Stimulated activated CD8-positive, alpha-beta memory T cell treated with anti-CD3 and anti-CD28 coated beads, Interleukin-15, amount 100 ng/mL, for 1 hour (primary cell): ENCODE measurements at regions not wholly inside any gene's neighbourhood (a gene's known extent, or its start where the extent isn't known, plus 50 kb on each side); places are given as distances from the start of the nearest gene placed in this dataset.

Source experiments
- DNase-seq: peaks from one replicate; pipeline ENCODE4 v3.0.0-alpha.2; 2020; ENCODE audit warnings: low read depth

DNA sequence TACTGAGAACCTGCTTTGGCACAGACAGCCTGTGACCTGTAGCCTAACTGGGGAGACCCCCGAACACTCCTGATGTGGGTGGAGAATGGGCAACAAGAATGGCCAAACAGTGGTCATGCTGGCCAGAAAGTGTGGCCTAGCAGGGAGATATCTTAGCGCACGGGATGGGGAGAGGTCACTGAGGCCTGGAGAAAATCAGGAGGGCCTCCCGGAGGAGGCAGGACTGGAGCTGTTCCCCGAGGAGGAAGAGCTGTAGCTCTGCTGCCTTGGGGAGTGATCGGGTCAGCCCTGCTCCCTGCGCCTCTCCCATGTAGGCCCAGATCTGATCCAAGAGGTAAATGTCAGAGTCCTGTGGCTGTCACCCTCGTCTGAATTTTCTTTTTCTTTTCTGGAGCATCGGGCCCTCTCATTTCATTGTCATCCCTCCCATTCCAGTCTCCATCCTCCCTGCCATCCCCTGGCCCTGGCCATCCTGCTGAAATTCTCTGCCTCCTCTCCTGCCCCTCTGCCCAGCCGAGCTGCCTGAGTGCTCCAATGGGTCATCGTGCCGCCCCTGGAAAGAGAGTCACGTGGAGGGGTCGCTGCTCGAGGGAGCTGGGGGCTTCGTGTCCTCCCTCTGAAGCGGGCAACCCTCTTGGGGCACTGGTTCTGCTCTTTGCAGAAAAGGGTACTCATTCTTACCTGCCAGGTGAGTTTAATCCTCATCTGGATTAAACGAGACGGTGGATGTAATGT is 242.9 kb downstream of the HAUS1 start:
- DNase-seq, result no peak

DNA sequence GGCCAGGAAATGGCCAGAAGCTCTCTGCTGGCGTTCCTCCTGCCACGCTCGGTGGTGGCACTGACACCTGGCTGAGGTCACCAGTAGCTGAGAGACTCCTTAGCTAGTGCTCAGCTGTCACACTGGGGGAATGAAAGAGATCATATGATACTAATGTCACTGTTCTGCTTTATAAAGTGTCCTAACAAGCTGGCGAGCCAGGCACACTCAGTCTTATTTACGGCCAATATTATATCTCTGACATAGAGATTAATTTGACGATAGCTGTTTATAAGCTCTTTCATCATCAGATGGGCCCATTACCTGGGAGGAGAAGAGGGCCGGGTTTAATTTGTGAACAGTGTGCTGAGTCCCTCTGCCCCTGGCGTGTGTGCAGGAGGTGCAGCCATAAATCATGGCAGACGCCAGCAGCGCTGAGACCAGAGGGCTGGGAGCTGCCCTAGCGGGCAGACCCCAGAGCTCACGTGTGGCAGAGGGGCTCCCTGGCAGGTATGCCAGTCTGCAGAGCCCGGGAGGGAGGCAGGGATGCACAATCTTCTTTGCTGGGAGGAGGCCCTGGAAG is 246.5 kb downstream of the HAUS1 start:
- DNase-seq, result no peak

DNA sequence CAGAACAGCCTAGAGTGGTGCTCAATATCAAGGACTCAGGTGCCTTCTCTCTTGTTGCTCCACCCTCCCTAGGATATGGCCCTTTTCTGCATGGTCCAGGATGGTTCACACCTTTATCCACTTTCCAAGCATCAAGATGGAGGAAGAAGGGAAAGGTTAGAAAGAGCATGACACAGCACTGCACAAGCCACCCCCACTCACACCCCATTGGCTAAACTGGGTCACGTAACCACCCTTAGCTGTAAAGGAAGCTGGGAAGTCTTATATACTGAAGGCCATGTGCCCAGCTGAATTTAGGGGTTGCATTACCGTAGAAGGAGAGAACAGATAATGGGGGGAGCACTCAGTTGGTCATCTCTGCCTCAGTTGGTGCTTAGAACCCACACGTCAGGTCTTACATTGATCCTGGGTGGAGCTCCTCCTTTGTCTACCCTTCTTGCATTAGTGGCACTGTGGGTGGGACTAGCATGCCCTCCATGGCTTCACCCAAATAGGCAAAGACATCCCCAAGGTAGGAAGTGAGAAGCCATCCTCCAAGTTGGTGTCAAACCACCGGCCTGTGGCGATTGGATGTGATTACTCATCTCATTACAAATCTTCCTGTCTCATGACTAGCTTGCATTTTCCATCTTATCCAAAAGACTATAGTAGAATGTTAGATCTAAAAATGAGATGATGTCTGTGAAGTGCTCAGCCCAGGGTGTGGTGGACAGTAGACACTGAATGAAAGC is 248.5 kb downstream of the HAUS1 start:
- no peak for DNase-seq

GRCh38 chr18:46353460-46353859 is 249.3 kb downstream of the HAUS1 start:
- DNase-seq, result no peak

DNA sequence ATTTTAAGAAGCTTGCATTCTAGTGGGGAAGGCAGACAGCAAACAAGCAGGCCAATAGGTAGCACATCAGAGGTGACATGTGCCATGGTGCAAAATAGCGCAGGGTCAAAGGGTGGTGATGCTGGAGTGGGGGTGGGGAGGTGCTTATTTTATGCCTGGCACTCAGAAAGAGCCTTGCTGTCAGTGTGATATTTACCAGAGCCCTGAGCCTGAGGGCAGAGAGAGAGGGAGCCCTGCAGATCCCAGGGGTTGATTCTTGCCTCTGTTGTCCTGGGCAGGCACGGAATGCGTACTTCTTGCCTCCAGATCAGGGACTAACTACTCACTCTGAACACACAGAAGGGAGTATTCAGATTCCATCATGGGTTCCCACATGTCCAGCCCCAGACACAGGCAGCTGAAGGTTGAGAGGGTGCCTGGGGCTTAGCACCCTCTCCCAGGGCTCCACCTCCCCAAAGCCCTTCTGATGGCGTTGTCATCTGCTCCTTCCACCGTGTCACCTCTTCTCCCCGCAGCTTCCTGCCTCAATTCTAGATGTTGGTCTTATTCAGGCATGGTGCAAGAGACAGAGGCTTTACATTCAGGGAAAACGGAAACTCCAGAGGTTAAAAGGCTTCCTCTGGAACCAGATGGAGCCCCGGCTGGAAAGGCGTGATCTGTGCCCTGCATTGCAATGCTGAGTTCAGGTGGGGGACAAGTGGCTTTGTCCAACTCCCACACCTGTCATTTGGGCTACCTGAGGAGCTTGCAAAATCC is 252.3 kb downstream of the HAUS1 start:
- no peak for DNase-seq

DNA sequence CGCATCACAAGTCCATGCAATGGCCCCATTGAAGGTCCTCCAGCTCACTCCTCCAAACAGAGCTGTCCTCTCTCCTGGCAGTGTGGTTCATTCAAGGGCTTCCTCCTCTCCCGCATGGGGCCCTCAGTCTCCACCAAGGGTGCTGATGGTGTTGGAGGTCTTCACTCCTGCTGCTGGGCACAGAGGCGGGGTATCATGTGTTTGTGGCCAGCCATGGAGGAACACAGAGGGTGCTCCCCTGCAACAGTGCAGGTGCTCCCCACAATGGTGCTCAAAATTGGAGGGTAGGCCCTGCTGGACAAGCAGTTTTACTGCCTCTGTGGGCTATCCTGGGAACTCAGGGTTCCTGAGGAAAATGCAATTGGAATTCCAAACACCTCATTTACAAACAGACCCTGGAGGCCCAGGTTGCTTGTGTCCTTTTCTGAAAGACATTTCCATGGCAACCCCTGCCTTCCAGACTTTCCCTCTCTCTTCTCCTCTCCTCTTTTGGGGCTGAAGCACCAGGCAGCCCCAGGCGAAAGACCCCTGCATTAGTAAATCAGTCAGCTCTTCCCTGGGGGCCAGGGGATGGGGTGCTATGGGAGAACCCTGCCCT is 256.0 kb downstream of the HAUS1 start:
- DNase-seq, result no peak

- DNase-seq, result no peak
Measured at GRCh38 chr18:46360866-46361265, 256.7 kb downstream of the HAUS1 start.

DNA sequence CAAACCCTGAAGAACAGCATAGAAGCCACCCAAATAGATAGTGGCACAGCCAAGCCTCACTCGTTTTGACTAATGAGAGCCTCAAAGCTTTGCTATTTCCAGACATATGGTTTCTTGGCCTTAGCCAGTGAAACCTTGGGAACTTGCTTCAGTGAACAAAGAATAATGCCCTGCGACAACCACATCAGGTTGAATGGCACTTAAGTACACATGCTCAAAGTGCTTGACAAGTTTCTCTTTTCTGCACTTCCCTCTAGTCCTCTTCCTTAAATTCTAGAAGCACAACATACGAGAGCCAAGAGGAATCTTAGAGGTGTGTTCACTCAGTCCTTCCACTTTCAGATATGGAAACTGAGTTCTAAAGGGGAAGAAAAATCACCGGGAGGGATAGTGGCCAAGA is 258.3 kb downstream of the HAUS1 start:
- no peak for DNase-seq

- no peak for DNase-seq
Measured at GRCh38 chr18:46364048-46364447, 259.9 kb downstream of the HAUS1 start.

GRCh38 chr18:46366201-46366600 is 262.0 kb downstream of the HAUS1 start:
- DNase-seq, result no peak

DNA sequence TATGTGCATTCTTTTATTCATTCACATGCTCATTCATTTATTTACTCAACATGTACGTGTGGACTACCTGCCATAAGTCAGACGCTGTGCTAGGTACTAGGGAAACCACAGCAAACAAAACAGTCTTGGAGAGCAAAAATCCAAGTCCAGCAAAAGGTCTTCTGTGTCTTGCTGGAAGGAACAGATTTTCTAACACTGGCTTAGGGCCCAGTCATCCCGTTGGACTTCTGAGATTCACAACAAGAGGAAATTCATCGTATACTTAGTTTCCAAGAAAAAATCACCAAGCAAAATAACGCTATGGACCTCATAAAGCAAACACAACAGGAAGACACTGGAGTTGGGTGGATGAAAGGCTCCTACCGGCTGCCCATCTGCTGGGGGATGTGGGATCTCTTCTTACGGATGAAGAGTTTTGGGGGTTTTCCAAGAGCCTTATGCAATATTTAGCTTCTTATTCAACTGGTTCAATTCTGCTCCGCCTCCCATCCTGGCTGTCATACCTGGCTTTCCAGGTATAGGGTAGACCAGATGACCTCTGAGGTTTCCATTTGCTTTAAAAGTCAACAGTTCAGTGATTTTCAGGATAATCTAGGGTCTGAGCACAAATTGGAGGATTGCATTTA is 262.7 kb downstream of the HAUS1 start:
- no peak for DNase-seq

- no peak for DNase-seq
Measured at GRCh38 chr18:46369323-46369722, 265.1 kb downstream of the HAUS1 start.

DNA sequence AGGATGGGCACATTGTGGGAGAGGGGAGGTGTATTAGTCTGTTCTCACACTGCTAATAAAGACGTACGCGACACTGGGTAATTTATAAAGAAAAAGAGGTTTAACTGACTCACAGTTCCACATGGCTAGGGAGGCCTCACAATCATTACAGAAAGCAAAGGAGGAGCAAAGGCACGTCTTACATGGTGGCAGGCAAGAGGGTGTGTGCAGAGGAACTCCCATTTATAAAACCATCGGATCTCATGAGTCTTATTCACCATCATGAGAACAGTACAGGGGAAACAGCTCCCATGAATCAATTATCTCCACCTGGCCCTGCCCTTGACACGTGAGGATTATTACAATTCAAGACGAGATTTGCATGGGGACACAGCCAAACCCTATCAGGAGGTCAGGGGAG is 266.7 kb downstream of the HAUS1 start:
- DNase-seq, result no peak

DNA sequence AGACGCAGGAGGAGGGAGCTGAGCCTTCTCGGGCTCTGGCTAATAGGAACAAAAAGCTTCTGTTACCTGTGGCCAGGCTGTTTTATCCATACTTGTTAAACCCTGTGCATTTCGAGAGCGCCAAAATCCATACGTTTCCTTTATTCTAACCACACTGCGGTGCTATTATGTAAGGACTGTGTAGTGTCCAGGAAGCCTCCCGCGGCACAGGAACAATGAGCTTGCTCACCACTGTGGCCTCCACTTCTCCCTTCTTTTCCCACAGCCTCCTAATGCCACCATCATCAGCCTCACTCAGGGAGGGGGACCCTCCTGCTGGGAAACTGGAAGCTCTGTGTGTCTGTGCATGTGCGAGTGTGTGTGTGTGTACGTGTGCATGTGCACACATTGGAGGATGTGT is 268.5 kb downstream of the HAUS1 start:
- DNase-seq, result no peak

DNA sequence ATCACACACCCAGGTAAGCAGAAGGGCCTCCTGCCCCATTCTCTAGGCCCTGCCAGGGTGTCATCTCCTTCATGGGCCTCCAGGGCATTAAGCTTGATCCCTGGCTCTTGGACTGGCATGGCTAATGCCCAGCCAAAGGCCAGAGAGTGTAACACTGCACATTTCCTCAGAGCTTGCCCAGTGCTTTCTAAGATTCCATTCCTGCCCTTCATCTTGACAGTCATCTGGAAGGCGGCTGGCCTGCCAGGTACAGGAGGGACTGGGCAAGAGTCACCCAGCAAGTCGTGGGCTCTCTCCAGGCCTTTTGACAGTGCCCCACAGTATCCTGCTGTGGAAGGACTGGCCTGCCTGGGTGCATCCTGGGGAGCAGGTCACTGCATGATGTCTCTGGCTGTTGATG is 268.9 kb downstream of the HAUS1 start:
- no peak for DNase-seq

DNA sequence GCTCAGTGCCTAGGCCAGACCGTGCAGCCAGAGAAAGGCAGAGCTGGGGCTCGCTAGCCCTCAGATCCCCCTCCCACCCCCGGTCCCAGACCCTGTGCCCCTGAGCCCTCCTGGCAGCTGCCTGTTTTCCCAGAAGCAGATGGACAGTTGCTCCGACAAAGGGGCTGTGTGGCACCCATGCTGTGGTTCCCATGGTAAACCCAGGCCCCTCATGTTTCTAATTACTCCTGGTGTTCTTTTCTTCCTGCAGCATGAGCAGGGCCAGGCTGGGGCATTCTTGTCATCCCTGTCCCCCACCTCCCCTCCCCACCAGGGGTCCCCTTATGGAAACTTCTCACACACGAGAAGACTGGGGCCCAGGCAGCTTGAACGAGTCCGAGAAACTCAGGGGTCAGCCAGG is 269.6 kb downstream of the HAUS1 start:
- no peak for DNase-seq

GRCh38 chr18:46374850-46375249 is 270.7 kb downstream of the HAUS1 start:
- no peak for DNase-seq

GRCh38 chr18:46377557-46377956 is 273.4 kb downstream of the HAUS1 start:
- no peak for DNase-seq

GRCh38 chr18:46378126-46378863 is 274.1 kb downstream of the HAUS1 start:
- DNase-seq, result no peak

DNA sequence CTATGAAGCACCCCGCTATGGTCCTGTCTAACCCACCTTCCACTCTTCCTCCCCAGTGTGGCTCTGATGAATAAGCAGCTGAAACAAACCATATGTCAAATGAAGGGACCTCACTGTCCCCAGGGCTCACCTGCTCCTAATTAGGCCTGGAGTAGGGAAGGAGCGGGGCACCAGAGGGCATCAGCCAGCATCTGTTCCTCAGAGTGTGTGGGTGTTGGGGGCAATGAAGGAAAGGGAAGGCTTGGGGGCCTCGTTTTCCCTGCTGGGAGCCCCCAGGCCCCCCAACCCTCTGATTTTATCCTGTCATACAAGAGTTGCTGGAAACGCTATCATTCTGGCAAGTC is 274.7 kb downstream of the HAUS1 start:
- no peak for DNase-seq

DNA sequence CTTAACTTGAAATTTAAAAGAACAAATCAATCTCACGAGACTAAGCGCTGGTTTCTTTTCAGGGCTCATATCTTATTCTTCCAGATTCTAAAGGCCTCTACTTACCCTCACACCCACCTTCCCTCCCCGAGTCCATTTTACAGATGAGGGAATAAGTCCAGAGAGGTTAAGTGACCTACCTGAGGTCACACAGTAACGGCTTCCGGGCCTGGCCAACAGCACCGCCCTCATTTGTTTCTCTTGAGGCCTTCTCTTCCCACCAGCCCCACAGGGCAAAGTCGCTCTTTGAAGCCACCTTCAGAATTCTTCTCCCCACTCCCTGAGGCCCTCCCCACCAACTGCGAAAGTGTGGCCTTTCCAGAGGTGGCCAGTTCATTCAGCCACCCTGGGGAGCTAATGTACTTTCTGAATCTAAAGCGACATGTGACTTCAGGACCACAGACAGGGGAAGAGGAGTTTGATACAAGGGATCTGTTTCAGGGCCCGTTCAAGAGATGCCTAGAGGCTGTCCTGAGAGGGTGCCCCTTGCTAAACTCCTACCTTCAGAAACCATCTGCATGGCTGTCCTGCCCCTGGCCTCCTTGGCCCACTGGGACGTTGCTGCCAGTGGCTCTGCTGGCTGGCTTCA is 275.3 kb downstream of the HAUS1 start:
- no peak for DNase-seq
